Ovary (tissue), 3 donors: ENCODE measurements at regions not wholly inside any gene's neighbourhood (a gene's known extent, or its start where the extent isn't known, plus 50 kb on each side); places are given as distances from the start of the nearest gene placed in this dataset.

Experiments
- POLR2A ChIP-seq: fragments of 450-650 bp; IDR thresholded peaks from one replicate; pipeline ENCODE4 v1.6.1; 2017; ENCODE audit warnings: antibody characterized with exemption, mild to moderate bottlenecking, moderate library complexity
- TF ChIP-seq, protein P1 (sequence below), 3 donors: fragments of 450-650 bp in 2 of 3; fragments of 200-600 bp in 1 of 3; IDR thresholded peaks; one replicate each; pipeline versions ENCODE4 v1.5.1 to v1.8.0; 2016 to 2022; ENCODE audit warnings: antibody characterized with exemption in 3 of 3, mild to moderate bottlenecking in 1 of 3
- donor health status: DM: no; HTN: no; CAD: no.

DNA sequence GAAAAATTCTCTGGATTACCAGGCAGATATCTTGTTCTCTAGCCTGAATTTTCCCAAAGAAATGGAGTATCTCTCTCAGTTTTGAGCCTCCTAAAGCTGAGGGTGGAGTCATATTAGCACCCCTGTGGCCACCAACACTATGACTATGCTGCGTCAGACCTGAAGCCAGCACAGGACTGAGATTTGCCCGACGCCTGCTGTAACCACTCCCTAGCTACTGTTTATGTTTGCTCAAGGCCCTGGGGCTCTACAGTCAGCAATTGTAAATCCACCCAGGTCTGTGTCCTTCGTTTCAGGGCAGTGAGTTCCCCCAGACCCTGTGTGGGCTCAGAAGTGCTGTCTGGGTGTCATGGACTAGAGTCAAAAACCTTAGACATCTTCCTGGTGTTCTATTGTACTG is 61.4 kb downstream of the ZXDA start:
- TF ChIP-seq, protein P1, sequence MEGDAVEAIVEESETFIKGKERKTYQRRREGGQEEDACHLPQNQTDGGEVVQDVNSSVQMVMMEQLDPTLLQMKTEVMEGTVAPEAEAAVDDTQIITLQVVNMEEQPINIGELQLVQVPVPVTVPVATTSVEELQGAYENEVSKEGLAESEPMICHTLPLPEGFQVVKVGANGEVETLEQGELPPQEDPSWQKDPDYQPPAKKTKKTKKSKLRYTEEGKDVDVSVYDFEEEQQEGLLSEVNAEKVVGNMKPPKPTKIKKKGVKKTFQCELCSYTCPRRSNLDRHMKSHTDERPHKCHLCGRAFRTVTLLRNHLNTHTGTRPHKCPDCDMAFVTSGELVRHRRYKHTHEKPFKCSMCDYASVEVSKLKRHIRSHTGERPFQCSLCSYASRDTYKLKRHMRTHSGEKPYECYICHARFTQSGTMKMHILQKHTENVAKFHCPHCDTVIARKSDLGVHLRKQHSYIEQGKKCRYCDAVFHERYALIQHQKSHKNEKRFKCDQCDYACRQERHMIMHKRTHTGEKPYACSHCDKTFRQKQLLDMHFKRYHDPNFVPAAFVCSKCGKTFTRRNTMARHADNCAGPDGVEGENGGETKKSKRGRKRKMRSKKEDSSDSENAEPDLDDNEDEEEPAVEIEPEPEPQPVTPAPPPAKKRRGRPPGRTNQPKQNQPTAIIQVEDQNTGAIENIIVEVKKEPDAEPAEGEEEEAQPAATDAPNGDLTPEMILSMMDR (IDR thresholded peaks at IDR 0.05) = no peak
- TF ChIP-seq POLR2A = no peak
